GM21381 (cell line): ENCODE measurements at regions not wholly inside any gene's neighbourhood (a gene's known extent, or its start where the extent isn't known, plus 50 kb on each side); places are given as distances from the start of the nearest gene placed in this dataset.

ENCODE experiments used
- ATAC-seq: cut with Tn5 transposase; IDR thresholded peaks from one replicate; pipeline ENCODE4 v1.9.1; 2021; ENCODE audit warnings: mild to moderate bottlenecking, moderate library complexity; ENCODE audit not compliant: unreplicated experiment

GRCh38 chr6:18752278-18753068 is 365.3 kb downstream of the RNF144B start:
- no peak for ATAC-seq

DNA sequence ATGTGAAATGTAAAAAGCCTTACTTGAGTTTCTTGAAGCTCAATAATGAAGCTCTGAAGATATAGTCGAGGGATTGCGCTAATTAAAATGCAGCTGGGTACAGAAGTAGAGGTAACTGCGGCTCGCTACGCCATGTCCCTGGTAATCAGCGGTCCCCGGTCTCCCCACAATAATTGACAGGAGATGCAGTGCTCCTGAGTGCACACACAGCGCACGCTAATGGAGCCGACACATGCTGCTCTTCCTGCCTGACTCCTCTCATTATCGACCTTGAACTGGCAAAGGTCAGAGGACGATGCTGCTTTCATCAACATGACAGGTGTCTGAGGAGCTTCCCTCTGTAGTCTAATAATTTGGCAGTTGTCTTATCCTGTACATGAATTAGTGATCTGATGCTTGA is 365.9 kb downstream of the RNF144B start:
- no peak for ATAC-seq

- no peak for ATAC-seq
Observed at GRCh38 chr6:18763086-18763485, 375.9 kb downstream of the RNF144B start.

DNA sequence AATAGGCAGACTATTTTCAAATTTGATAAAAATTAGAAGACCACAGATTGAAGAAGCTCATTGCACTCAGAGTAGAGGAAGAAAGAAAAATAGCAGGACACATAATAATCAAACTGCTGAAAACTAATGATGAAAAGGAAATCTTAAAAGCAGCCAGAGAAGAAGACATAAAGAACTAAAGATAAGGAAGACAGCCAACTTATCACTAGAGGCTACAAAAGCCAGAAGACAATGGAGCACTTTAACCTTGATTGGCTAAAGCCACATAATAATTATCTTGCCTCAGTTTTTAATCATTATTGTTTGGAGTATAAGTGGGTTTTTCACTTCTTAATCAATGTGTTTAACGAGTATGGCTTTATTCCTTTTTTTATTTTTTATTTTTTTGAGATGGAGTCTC is 397.6 kb downstream of the RNF144B start:
- ATAC-seq = no peak

DNA sequence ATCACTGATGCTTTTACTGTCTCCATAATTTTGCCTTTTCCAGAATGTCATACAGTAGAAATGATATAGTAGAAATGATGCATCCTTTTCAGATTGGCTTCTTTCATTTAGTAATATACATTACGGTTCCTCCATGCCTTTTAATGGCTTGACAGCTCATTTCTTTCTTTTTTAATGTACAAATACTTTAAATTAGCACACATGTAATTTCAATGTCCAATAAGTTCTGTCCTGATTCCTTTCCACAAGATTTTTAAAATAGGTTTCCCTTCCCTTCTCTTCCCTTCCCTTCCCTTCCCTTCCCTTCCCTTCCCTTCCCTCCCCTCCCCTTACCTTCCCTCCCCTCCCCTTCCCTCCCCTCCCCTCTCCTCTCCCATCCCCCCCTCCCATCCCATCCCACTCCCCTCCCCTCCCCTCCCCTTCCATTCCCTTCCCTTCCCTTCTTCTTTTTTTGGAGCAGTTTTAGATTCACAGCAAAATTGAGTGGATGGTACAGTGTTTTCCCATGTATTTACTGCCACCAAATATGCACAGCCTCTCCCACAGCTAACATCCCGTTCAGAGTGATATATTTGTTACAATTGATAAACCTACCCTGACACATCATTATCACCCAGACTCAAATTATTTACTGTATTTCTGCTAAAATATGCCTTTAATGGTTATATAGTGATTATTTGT is 398.8 kb downstream of the RNF144B start:
- no peak for ATAC-seq

- ATAC-seq = no peak
Observed at GRCh38 chr6:18792866-18793265, 405.7 kb downstream of the RNF144B start.

DNA sequence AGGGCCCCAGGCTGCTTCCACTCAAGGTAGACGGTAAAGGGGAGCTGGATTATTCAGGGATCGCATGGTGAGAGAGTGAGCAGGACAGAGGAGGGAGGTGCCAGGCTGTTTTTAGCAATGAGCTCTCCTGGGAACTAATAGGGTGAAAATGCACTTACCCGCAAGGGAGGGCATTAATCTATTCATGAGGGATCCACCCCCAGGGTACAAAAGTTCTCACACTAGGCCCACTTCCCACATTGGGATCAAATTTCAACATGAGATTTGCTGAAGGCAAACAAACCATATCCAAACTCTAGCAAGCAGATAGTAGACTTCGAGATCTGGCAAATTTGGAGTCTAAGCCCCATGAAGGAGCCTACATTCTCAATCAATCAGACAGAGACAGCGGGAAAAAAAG is 408.6 kb downstream of the RNF144B start:
- ATAC-seq = no peak

DNA sequence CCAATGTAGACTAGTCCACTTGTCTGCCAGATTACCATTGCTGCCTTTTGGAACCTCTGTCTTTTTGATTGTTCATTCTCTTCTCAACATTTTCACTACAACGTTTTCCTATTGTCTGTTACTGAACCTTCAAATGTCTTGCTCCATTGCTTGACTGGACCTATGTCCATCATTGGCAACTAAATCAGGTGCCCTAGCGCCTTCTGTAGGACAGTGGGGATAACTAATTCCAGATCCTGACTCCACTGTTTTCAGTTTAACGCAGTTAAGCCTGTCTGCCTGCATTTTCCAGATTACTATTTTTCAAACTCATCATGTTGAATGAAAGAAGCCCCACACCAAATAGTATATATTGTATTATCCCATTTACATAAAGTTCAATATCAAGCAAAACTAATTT is 433.6 kb downstream of the RNF144B start:
- ATAC-seq = no peak

- no peak for ATAC-seq
Observed at GRCh38 chr6:18823782-18824386, 436.7 kb downstream of the RNF144B start.

DNA sequence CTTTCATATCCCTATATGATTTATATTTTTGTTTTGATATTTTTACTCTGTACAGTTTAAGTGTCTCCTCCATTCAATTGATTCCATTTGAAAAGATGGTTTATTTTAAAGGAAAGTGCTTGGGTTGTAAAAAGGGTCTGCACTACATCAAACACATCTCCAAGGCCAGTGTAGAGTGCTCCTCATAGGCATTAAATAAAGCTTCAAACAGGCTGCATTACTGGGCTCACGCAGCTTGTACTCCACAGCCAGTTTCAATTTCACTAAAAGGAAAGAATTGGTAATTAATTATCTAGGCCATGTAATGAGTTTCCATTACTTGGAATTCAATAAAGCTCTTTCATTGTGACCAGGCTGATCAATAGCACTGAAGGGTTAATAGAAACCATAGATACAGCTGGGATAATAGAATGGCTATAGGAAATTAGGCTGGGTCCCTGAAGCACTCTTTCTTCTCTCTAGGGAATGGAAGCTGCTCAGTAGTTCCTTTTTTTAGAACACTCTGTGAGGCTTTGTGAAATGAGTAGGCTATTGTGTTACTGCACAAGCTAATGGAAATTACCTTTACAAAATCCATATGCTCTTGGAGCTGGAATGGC is 442.2 kb downstream of the RNF144B start:
- ATAC-seq = no peak

GRCh38 chr6:18835976-18836375 is 448.8 kb downstream of the RNF144B start:
- ATAC-seq = no peak

- ATAC-seq = no peak
Observed at GRCh38 chr6:18837013-18837412, 449.9 kb downstream of the RNF144B start.

- ATAC-seq = no peak
Observed at GRCh38 chr6:18842534-18842933, 455.4 kb downstream of the RNF144B start.

DNA sequence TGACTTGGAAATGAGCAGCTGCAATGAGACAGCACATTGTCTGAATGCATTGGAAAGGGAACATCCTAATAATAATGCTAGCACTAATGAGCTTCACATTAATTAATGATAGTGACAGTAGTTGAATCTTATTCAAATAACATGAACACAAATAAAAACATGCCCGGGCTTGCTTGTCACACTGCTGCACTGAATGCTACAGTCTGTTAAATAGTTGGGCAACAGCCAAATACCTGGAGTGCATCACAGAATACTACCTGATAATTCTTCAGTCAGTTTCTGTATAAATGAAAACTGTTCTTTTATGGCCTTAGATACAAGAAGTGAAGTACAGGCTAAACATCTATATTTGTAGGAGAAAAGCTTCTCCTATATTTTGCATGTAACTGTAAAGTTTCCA is 458.7 kb downstream of the RNF144B start:
- ATAC-seq = no peak

DNA sequence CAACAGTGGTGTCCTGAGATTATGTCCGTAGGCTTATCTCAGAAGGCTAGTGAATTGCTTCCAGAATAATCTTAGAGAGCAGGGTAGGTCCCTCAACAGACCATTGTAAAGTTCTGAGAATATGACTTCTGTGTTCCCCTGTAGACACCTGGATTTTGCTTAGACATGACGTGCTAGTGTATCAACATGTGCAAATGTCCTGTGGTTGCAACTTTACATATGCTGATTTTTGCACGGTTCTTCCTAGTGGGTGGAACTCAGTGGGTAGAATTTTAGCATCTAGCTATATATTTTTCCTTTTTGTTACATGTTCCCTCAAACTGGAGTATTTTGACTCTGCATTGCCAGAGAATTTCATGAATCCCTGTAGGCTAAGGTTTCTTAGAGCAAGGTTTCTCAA is 459.2 kb downstream of the RNF144B start:
- ATAC-seq = no peak

GRCh38 chr6:18861204-18861603 is 474.1 kb downstream of the RNF144B start:
- ATAC-seq = no peak

DNA sequence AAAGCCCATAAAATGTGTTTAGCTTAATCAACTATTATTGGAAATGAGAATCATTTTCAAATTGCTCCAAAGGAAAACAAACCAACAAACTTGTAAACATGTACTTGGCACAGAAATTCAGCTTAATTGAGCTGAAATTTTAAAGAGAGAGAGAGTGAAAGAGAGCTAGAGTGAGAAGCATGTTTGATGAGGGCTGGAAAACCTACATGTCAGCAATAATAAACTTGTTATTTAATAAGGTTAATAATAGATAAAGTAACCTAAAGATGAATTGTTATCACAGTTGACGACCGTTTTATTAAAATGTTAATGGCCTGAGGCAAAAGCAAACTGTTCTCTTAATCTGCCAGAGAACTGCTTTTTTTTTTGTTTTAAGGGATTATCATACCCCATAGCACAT is 496.1 kb downstream of the RNF144B start:
- ATAC-seq = no peak

DNA sequence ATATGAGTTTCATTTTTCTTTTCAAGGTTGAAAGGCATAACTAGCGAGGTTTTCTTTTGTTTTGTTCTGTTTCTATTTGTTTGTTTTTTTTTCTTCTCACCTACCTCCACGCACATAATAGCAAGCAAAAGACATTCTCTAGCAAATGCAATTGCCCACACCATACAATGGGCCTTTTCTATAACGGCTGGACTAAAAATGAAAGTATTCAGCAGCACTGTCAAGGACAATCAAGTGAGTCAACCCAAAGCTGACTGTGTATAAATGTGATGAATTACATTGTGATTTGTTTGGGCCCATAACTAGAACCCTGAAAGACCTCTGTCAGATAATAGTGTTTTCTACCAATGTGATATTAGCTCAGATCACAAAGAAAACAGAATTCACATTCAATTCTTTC is 496.7 kb downstream of the RNF144B start:
- no peak for ATAC-seq

DNA sequence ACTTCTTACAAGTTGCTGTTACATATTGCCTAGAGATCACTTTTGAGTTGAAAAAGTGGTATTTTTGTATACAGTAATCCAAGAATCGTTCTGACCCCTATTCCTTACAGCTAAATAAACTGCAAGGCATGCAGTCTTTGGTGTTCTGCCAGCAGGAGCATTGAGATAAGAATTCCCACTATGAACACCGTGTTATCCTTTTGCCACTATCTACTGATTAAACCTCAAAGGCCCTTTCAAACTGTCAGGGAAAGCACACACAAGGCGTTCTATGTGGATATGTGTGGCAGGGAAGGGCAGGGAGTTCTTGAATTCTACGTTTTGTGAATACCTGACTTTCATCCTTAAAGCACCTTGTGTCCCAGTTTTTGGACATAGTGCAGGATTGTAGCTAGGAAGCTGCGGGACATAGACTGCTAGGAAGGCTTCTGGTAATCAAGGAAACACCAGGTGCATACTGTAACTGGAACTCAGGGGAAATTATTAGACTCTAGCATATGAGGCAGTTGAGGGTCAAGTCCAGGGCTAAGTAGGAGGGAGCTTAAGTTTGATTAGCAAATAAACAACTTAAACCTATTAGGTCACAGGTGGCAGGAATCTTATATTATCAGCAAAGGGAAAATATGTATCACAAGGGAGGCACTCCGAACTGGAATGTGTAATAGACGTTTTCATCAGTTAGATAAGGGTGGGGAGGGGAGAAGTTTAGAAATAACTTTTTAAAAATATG is 506.6 kb downstream of the RNF144B start:
- no peak for ATAC-seq

- ATAC-seq = no peak
Observed at GRCh38 chr6:18897350-18897749, 510.2 kb downstream of the RNF144B start.

DNA sequence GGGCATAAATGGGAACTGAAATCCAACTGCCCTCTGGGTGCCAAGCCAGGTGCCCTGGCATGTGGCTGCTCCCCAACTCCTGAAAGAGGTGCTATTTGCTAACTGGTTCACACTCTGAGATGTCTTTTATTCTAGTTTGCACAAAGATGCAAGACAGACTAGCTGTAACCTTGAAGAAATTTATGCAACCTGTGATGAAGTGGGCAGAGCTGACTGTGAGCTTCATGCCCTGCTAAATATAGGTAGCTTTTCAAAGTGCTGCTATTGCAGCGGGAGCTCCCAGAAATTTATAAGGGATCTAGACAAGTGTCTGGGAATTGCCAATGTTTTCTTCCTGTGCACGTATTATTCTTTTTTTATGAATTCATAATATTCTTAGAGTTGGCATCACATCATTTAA is 517.5 kb downstream of the RNF144B start:
- no peak for ATAC-seq
